GM12891 (cell line): ENCODE measurements at regions not wholly inside any gene's neighbourhood (a gene's known extent, or its start where the extent isn't known, plus 50 kb on each side); places are given as distances from the start of the nearest gene placed in this dataset.

Experiments
- POLR2A ChIP-seq: IDR thresholded peaks from 2 replicates; pipeline ENCODE4 v1.6.1; 2011; ENCODE audit warnings: low read depth, low read length, control low read depth
- POLR2AphosphoS5 ChIP-seq: IDR thresholded peaks from 2 replicates; pipeline ENCODE4 v1.6.1; 2011; ENCODE audit warnings: low read depth, low read length, control low read depth
- TAF1 ChIP-seq: IDR thresholded peaks from 2 replicates; pipeline ENCODE4 v1.6.1; 2011; ENCODE audit warnings: low read depth, low read length, control low read depth

- no peak for TF ChIP-seq POLR2AphosphoS5
- no peak for TF ChIP-seq POLR2A
- no peak for TF ChIP-seq TAF1
These were observed 65.5 kb downstream of the BBS10 start for GRCh38 chr12:76282744-76283143.
